ENCODE measurements at regions not wholly inside any gene's neighbourhood (a gene's known extent, or its start where the extent isn't known, plus 50 kb on each side); places are given as distances from the start of the nearest gene placed in this dataset.

- TF ChIP-seq, protein P1, sequence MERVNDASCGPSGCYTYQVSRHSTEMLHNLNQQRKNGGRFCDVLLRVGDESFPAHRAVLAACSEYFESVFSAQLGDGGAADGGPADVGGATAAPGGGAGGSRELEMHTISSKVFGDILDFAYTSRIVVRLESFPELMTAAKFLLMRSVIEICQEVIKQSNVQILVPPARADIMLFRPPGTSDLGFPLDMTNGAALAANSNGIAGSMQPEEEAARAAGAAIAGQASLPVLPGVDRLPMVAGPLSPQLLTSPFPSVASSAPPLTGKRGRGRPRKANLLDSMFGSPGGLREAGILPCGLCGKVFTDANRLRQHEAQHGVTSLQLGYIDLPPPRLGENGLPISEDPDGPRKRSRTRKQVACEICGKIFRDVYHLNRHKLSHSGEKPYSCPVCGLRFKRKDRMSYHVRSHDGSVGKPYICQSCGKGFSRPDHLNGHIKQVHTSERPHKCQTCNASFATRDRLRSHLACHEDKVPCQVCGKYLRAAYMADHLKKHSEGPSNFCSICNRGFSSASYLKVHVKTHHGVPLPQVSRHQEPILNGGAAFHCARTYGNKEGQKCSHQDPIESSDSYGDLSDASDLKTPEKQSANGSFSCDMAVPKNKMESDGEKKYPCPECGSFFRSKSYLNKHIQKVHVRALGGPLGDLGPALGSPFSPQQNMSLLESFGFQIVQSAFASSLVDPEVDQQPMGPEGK (CRISPR knock-in tag; IDR thresholded peaks at IDR 0.05; ENCODE audit: borderline replicate concordance): no peak
- TF ChIP-seq, protein P2, sequence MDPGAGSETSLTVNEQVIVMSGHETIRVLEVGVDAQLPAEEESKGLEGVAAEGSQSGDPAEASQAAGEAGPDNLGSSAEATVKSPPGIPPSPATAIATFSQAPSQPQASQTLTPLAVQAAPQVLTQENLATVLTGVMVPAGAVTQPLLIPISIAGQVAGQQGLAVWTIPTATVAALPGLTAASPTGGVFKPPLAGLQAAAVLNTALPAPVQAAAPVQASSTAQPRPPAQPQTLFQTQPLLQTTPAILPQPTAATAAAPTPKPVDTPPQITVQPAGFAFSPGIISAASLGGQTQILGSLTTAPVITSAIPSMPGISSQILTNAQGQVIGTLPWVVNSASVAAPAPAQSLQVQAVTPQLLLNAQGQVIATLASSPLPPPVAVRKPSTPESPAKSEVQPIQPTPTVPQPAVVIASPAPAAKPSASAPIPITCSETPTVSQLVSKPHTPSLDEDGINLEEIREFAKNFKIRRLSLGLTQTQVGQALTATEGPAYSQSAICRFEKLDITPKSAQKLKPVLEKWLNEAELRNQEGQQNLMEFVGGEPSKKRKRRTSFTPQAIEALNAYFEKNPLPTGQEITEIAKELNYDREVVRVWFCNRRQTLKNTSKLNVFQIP (CRISPR knock-in tag; IDR thresholded peaks at IDR 0.05; ENCODE audit: borderline replicate concordance, low read depth): no peak
- TF ChIP-seq ZFP3 (CRISPR knock-in tag; IDR thresholded peaks at IDR 0.05) (no peak), TCF4 (CRISPR knock-in tag; IDR thresholded peaks at IDR 0.05; ENCODE audit: borderline replicate concordance) (no peak), ZNF565 (CRISPR knock-in tag; conservative IDR thresholded peaks at IDR 0.05; ENCODE audit: low read depth) (no peak), ISL1 (CRISPR knock-in tag; IDR thresholded peaks at IDR 0.05) (no peak), CSRNP3 (CRISPR knock-in tag; IDR thresholded peaks at IDR 0.05) (no peak)
- TF ChIP-seq, protein P3, sequence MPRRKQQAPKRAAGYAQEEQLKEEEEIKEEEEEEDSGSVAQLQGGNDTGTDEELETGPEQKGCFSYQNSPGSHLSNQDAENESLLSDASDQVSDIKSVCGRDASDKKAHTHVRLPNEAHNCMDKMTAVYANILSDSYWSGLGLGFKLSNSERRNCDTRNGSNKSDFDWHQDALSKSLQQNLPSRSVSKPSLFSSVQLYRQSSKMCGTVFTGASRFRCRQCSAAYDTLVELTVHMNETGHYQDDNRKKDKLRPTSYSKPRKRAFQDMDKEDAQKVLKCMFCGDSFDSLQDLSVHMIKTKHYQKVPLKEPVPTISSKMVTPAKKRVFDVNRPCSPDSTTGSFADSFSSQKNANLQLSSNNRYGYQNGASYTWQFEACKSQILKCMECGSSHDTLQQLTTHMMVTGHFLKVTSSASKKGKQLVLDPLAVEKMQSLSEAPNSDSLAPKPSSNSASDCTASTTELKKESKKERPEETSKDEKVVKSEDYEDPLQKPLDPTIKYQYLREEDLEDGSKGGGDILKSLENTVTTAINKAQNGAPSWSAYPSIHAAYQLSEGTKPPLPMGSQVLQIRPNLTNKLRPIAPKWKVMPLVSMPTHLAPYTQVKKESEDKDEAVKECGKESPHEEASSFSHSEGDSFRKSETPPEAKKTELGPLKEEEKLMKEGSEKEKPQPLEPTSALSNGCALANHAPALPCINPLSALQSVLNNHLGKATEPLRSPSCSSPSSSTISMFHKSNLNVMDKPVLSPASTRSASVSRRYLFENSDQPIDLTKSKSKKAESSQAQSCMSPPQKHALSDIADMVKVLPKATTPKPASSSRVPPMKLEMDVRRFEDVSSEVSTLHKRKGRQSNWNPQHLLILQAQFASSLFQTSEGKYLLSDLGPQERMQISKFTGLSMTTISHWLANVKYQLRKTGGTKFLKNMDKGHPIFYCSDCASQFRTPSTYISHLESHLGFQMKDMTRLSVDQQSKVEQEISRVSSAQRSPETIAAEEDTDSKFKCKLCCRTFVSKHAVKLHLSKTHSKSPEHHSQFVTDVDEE (CRISPR knock-in tag; IDR thresholded peaks at IDR 0.05): no peak
These were observed 67.4 kb upstream of the FNDC3B start for GRCh38 chr3:171971919-171972514.
